OCI-LY1 (cell line): ENCODE measurements at regions not wholly inside any gene's neighbourhood (a gene's known extent, or its start where the extent isn't known, plus 50 kb on each side); places are given as distances from the start of the nearest gene placed in this dataset.

Experiments
- H2AFZ ChIP-seq: fragments of 200-600 bp; sonication (generic), shearing (Covaris generic); 2 replicates; pipeline ENCODE4 v1.6.0; 2014; ENCODE audit warnings: antibody characterized with exemption, mild to moderate bottlenecking, low read length
- H3F3A ChIP-seq: fragments of 200-600 bp; sonication (generic), shearing (Covaris generic); 2 replicates; pipeline ENCODE4 v1.6.0; 2014; ENCODE audit warnings: mild to moderate bottlenecking, antibody characterized with exemption, low read length, moderate library complexity; ENCODE audit not compliant: insufficient read depth
- H3K27ac ChIP-seq: fragments of 200-600 bp; sonication (generic); 2 replicates; pipeline ENCODE4 v1.5.1; 2014; ENCODE audit warnings: low read length, mixed run types, mild to moderate bottlenecking, low read depth; ENCODE audit not compliant: poor library complexity, severe bottlenecking
- H3K27me3 ChIP-seq: fragments of 200-600 bp; sonication (generic); 2 replicates; pipeline ENCODE4 v1.6.0; 2014; ENCODE audit warnings: antibody characterized with exemption, mild to moderate bottlenecking, low read length, moderate library complexity; ENCODE audit not compliant: insufficient read depth
- H3K36me3 ChIP-seq: fragments of 200-600 bp; sonication (generic); 2 replicates; pipeline ENCODE4 v1.6.1; 2014; ENCODE audit warnings: mild to moderate bottlenecking, antibody characterized with exemption, low read length, moderate library complexity, mixed read lengths; ENCODE audit not compliant: insufficient read depth
- H3K4me1 ChIP-seq: fragments of 200-600 bp; sonication (generic); 2 replicates; pipeline ENCODE4 v1.5.1; 2014; ENCODE audit warnings: mild to moderate bottlenecking, low read length, moderate library complexity; ENCODE audit not compliant: insufficient read depth, severe bottlenecking
- H3K4me2 ChIP-seq: fragments of 200-600 bp; sonication (generic), shearing (Covaris generic); 2 replicates; pipeline ENCODE4 v1.6.1; 2014; ENCODE audit warnings: low read length
- H3K4me3 ChIP-seq: fragments of 200-600 bp; sonication (generic); 2 replicates; pipeline ENCODE4 v1.5.1; 2014; ENCODE audit warnings: low read length, low read depth, mild to moderate bottlenecking, mixed read lengths; ENCODE audit not compliant: poor library complexity, severe bottlenecking
- H3K79me2 ChIP-seq: fragments of 200-600 bp; shearing (Covaris generic); 2 replicates; pipeline ENCODE4 v1.6.1; 2016; ENCODE audit warnings: mixed run types, low read length, mixed read lengths; ENCODE audit not compliant: insufficient read depth
- H3K9ac ChIP-seq: fragments of 200-600 bp; sonication (generic), shearing (Covaris generic); 2 replicates; pipeline ENCODE4 v1.6.1; 2014; ENCODE audit warnings: mild to moderate bottlenecking, low read length, mixed read lengths
- H3K9me2 ChIP-seq: fragments of 200-600 bp; sonication (generic), shearing (Covaris generic); 2 replicates; pipeline ENCODE4 v1.6.1; 2014; ENCODE audit warnings: low read depth, mild to moderate bottlenecking, low read length, mixed read lengths
- H3K9me3 ChIP-seq: fragments of 200-600 bp; shearing (Covaris generic); 2 replicates; pipeline ENCODE4 v1.6.1; 2014; ENCODE audit warnings: low read length, mixed read lengths
- H4K20me1 ChIP-seq: fragments of 200-600 bp; sonication (generic), shearing (Covaris generic); 2 replicates; pipeline ENCODE4 v1.6.0; 2016; ENCODE audit warnings: mild to moderate bottlenecking, low read length; ENCODE audit not compliant: insufficient read depth
- EZH2 ChIP-seq: fragments of 200-600 bp; sonication (generic), shearing (Covaris generic); IDR thresholded peaks from 2 replicates; pipeline ENCODE4 v1.8.0; 2017; ENCODE audit warnings: borderline replicate concordance, mixed run types, mild to moderate bottlenecking, antibody characterized with exemption, low read length, moderate library complexity, mixed read lengths
- TF ChIP-seq, protein P1 (sequence below): fragments of 200-600 bp; sonication (generic), shearing (Covaris generic); IDR thresholded peaks from 2 replicates; pipeline ENCODE4 v1.5.1; 2017; ENCODE audit warnings: mild to moderate bottlenecking, antibody characterized with exemption, low read length, moderate library complexity, mixed read lengths

- no peaks in the 10 kb centered on the region for H3K36me3 ChIP-seq
- no peaks in the 10 kb centered on the region for H4K20me1 ChIP-seq
- H2AFZ ChIP-seq: no peak overlapping the region
- H3K4me1 ChIP-seq: no peaks in the 10 kb centered on the region
- no peaks in the 10 kb centered on the region; the same call in 1 of the 2 replicates for H3K27me3 ChIP-seq
- no peak overlapping the region for H3K27ac ChIP-seq
- no peaks in the 10 kb centered on the region for H3F3A ChIP-seq
- no peaks in the 10 kb centered on the region for H3K9me3 ChIP-seq
- H3K4me3 ChIP-seq: no peak overlapping the region
- H3K9me2 ChIP-seq: no peaks in the 10 kb centered on the region
- no peaks in the 10 kb centered on the region for H3K79me2 ChIP-seq
- TF ChIP-seq, protein P1, sequence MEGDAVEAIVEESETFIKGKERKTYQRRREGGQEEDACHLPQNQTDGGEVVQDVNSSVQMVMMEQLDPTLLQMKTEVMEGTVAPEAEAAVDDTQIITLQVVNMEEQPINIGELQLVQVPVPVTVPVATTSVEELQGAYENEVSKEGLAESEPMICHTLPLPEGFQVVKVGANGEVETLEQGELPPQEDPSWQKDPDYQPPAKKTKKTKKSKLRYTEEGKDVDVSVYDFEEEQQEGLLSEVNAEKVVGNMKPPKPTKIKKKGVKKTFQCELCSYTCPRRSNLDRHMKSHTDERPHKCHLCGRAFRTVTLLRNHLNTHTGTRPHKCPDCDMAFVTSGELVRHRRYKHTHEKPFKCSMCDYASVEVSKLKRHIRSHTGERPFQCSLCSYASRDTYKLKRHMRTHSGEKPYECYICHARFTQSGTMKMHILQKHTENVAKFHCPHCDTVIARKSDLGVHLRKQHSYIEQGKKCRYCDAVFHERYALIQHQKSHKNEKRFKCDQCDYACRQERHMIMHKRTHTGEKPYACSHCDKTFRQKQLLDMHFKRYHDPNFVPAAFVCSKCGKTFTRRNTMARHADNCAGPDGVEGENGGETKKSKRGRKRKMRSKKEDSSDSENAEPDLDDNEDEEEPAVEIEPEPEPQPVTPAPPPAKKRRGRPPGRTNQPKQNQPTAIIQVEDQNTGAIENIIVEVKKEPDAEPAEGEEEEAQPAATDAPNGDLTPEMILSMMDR: no peak
- no peak overlapping the region for H3K4me2 ChIP-seq
- H3K9ac ChIP-seq: no peak overlapping the region
Observed at GRCh38 chr5:10861423-10861790, 100.4 kb upstream of the DAP start.

DNA sequence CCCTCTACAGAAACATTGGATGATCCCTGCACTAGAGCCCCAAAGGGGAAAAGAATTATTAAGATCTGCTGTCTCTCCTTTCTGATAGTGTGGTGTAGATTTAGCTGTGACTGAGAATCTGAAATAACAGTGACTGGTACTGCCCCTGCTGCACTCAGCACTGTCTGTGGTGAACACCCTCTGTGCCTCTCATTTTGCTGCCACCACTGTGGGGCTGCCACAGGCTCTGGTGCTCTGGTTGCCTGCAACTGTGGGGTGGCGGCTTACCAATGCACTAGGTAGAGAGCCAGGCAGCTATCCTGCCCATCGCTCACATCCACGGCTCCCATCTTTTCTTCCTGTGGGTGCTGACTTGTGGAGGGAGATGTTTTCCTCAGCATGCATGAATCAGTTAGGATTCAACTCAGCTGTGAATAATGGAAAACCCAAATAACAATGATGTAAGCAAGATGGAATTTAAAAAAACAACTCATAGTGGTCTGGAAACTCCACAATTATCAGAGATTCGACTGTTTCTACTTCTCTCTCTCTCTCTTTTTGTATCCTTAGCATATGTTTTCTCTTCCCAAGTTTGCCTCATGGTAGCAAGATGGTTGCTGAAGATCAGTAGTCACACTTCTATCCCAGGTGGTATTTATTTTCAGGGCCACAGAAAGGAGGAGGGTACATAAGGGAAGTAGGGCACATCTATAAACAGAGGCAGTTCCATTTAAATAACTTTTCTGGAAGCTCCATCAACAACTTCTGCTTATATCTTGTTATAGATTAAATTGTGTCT lies 99.8 kb upstream of the DAP start:
- H3K9me2 ChIP-seq: no peaks in the 10 kb centered on the region
- no peak for TF ChIP-seq EZH2
- TF ChIP-seq, protein P1: no peak

GRCh38 chr5:10860196-10860543 lies 99.1 kb upstream of the DAP start:
- Histone ChIP-seq H3K79me2 (no peaks in the 10 kb centered on the region), H3K4me3 (no peak overlapping the region), H2AFZ (no peak overlapping the region), H3K9me3 (no peaks in the 10 kb centered on the region), H3K27me3 (no peaks in the 10 kb centered on the region; the same call in 1 of the 2 replicates), H3K4me1 (no peaks in the 10 kb centered on the region), H3K9me2 (no peaks in the 10 kb centered on the region), H3K4me2 (no peak overlapping the region), H3K27ac (no peak overlapping the region), H3K36me3 (no peaks in the 10 kb centered on the region), H4K20me1 (no peaks in the 10 kb centered on the region), H3F3A (no peaks in the 10 kb centered on the region), H3K9ac (no peak overlapping the region)
- TF ChIP-seq, protein P1: no peak
- no peak for TF ChIP-seq EZH2

More for the DNA sequence above, 99.8 kb upstream of the DAP start:
- H3K27ac ChIP-seq: no peak overlapping the region
- H3K4me1 ChIP-seq: no peaks in the 10 kb centered on the region
- no peaks in the 10 kb centered on the region for H3K36me3 ChIP-seq
- H4K20me1 ChIP-seq: no peaks in the 10 kb centered on the region
- H3K9ac ChIP-seq: no peak overlapping the region
- no peak overlapping the region for H3K4me3 ChIP-seq
- no peak overlapping the region for H2AFZ ChIP-seq
- H3K27me3 ChIP-seq: no peaks in the 10 kb centered on the region; the same call in 1 of the 2 replicates
- no peak overlapping the region for H3K4me2 ChIP-seq
- no peaks in the 10 kb centered on the region for H3K9me3 ChIP-seq
- no peaks in the 10 kb centered on the region for H3F3A ChIP-seq
- no peaks in the 10 kb centered on the region for H3K79me2 ChIP-seq
